PC-3 (cell line): ENCODE measurements at regions not wholly inside any gene's neighbourhood (a gene's known extent, or its start where the extent isn't known, plus 50 kb on each side); places are given as distances from the start of the nearest gene placed in this dataset.

Experiments
- EZH2phosphoT487 ChIP-seq: fragments of 300-600 bp; sonication (generic); IDR thresholded peaks from 2 replicates; pipeline ENCODE4 v1.6.1; 2018; ENCODE audit warnings: mild to moderate bottlenecking, antibody characterized with exemption, low read length, borderline replicate concordance
- TF ChIP-seq, protein P1 (sequence below): fragments of 300-600 bp; sonication (generic); conservative IDR thresholded peaks from 2 replicates; pipeline ENCODE4 v1.5.1; 2017; ENCODE audit warnings: antibody characterized with exemption, low read depth, mild to moderate bottlenecking, low read length

- TF ChIP-seq, protein P1, sequence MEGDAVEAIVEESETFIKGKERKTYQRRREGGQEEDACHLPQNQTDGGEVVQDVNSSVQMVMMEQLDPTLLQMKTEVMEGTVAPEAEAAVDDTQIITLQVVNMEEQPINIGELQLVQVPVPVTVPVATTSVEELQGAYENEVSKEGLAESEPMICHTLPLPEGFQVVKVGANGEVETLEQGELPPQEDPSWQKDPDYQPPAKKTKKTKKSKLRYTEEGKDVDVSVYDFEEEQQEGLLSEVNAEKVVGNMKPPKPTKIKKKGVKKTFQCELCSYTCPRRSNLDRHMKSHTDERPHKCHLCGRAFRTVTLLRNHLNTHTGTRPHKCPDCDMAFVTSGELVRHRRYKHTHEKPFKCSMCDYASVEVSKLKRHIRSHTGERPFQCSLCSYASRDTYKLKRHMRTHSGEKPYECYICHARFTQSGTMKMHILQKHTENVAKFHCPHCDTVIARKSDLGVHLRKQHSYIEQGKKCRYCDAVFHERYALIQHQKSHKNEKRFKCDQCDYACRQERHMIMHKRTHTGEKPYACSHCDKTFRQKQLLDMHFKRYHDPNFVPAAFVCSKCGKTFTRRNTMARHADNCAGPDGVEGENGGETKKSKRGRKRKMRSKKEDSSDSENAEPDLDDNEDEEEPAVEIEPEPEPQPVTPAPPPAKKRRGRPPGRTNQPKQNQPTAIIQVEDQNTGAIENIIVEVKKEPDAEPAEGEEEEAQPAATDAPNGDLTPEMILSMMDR: no peak
- TF ChIP-seq EZH2phosphoT487: no peak
Observed at GRCh38 chr6:138662471-138662870, 111.1 kb upstream of the CCDC28A start.
